ENCODE measurements at regions not wholly inside any gene's neighbourhood (a gene's known extent, or its start where the extent isn't known, plus 50 kb on each side); places are given as distances from the start of the nearest gene placed in this dataset.

- H3K79me2 ChIP-seq (ENCODE audit: control insufficient read depth, insufficient read depth, low read length, poor library complexity): no peaks in the 10 kb centered on the region
- no peak overlapping the region for H3K18ac ChIP-seq (ENCODE audit: low read length)
- H3K9me3 ChIP-seq (ENCODE audit: insufficient read depth, low read depth, low read length): peaks cover 2% of the 10 kb centered on the region
- no peak overlapping the region for H4K8ac ChIP-seq (ENCODE audit: low read depth, low read length)
- no peak overlapping the region for H3K14ac ChIP-seq (ENCODE audit: low read length)
- H3K4me1 ChIP-seq (ENCODE audit: control insufficient read depth in 1 of 2, insufficient read depth in 2 of 2, low read length in 2 of 2): no peaks in the 10 kb centered on the region
- H3K36me3 ChIP-seq (ENCODE audit: control insufficient read depth in 1 of 2, insufficient read depth in 2 of 2, low read length in 2 of 2): no peaks in the 10 kb centered on the region
- no peaks in the 10 kb centered on the region for H3K79me1 ChIP-seq (ENCODE audit: low read length)
- WGBS (ENCODE audit: extremely low coverage, insufficient coverage, insufficient read length): 100% methylated on average over 1 of the region's 10 CpGs
- no peak overlapping the region for H2BK12ac ChIP-seq (ENCODE audit: low read length)
- H3K4ac ChIP-seq (ENCODE audit: low read depth, low read length): no peak overlapping the region
- H3K9ac ChIP-seq (ENCODE audit: low read length): no peak overlapping the region
- no peak overlapping the region for H2AK5ac ChIP-seq (ENCODE audit: low read length)
- no peak overlapping the region for H3K4me2 ChIP-seq (ENCODE audit: low read length)
- no peak overlapping the region for H3K4me3 ChIP-seq (ENCODE audit: low read depth, low read length)
- no peak for DNase-seq
- no peak overlapping the region for H3K27ac ChIP-seq (ENCODE audit: low read depth, low read length)
- no peak overlapping the region for H2BK5ac ChIP-seq (ENCODE audit: low read depth, low read length, poor library complexity)
- no peak overlapping the region for H3K23ac ChIP-seq (ENCODE audit: low read length)
- no peak overlapping the region for H2BK120ac ChIP-seq (ENCODE audit: insufficient read depth, low read length, poor library complexity)
- H4K12ac ChIP-seq (ENCODE audit: low read depth, low read length): no peak overlapping the region
- no peaks in the 10 kb centered on the region for H3K27me3 ChIP-seq (ENCODE audit: insufficient read depth, low read length)
- H4K91ac ChIP-seq (ENCODE audit: low read depth, low read length): no peak overlapping the region
- no peak overlapping the region for H2AFZ ChIP-seq (ENCODE audit: insufficient read depth, low read length, poor library complexity)
These were observed 538.8 kb downstream of the MCTP2 start for GRCh38 chr15:94770199-94770598.

GRCh38 chr15:94777037-94777436 is 545.7 kb downstream of the MCTP2 start:
- Histone ChIP-seq H2BK12ac (ENCODE audit: low read length) (no peak overlapping the region), H3K36me3 (ENCODE audit: control insufficient read depth in 1 of 2, insufficient read depth in 2 of 2, low read length in 2 of 2) (no peaks in the 10 kb centered on the region), H3K18ac (ENCODE audit: low read length) (no peak overlapping the region), H3K79me1 (ENCODE audit: low read length) (no peaks in the 10 kb centered on the region), H3K23ac (ENCODE audit: low read length) (no peak overlapping the region), H3K4me2 (ENCODE audit: low read length) (no peak overlapping the region), H4K8ac (ENCODE audit: low read depth, low read length) (no peak overlapping the region), H3K9me3 (ENCODE audit: insufficient read depth, low read depth, low read length) (peaks cover 2% of the 10 kb centered on the region), H3K4me1 (ENCODE audit: control insufficient read depth in 1 of 2, insufficient read depth in 2 of 2, low read length in 2 of 2) (no peaks in the 10 kb centered on the region), H2AFZ (ENCODE audit: insufficient read depth, low read length, poor library complexity) (no peak overlapping the region), H3K27ac (ENCODE audit: low read depth, low read length) (no peak overlapping the region), H3K4me3 (ENCODE audit: low read depth, low read length) (no peak overlapping the region), H3K9ac (ENCODE audit: low read length) (no peak overlapping the region), H3K79me2 (ENCODE audit: control insufficient read depth, insufficient read depth, low read length, poor library complexity) (no peaks in the 10 kb centered on the region), H2BK5ac (ENCODE audit: low read depth, low read length, poor library complexity) (no peak overlapping the region), H3K27me3 (ENCODE audit: insufficient read depth, low read length) (no peaks in the 10 kb centered on the region), H4K12ac (ENCODE audit: low read depth, low read length) (no peak overlapping the region), H2AK5ac (ENCODE audit: low read length) (no peak overlapping the region), H3K4ac (ENCODE audit: low read depth, low read length) (no peak overlapping the region), H2BK120ac (ENCODE audit: insufficient read depth, low read length, poor library complexity) (no peak overlapping the region), H3K14ac (ENCODE audit: low read length) (no peak overlapping the region), H4K91ac (ENCODE audit: low read depth, low read length) (no peak overlapping the region)
- DNase-seq: no peak
- no CpG with 5 or more reads among the region's 1 CpG for WGBS (ENCODE audit: extremely low coverage, insufficient coverage, insufficient read length)

GRCh38 chr15:94778840-94779239 is 547.5 kb downstream of the MCTP2 start:
- Histone ChIP-seq H3K27ac (ENCODE audit: low read depth, low read length) (no peak overlapping the region), H2BK120ac (ENCODE audit: insufficient read depth, low read length, poor library complexity) (no peak overlapping the region), H3K18ac (ENCODE audit: low read length) (no peak overlapping the region), H3K27me3 (ENCODE audit: insufficient read depth, low read length) (no peaks in the 10 kb centered on the region), H4K12ac (ENCODE audit: low read depth, low read length) (no peak overlapping the region), H3K14ac (ENCODE audit: low read length) (no peak overlapping the region), H3K9me3 (ENCODE audit: insufficient read depth, low read depth, low read length) (no peaks in the 10 kb centered on the region), H3K23ac (ENCODE audit: low read length) (no peak overlapping the region), H2BK12ac (ENCODE audit: low read length) (no peak overlapping the region), H4K8ac (ENCODE audit: low read depth, low read length) (no peak overlapping the region), H3K4me1 (ENCODE audit: control insufficient read depth in 1 of 2, insufficient read depth in 2 of 2, low read length in 2 of 2) (no peaks in the 10 kb centered on the region), H2AFZ (ENCODE audit: insufficient read depth, low read length, poor library complexity) (no peak overlapping the region), H3K79me1 (ENCODE audit: low read length) (no peaks in the 10 kb centered on the region), H3K9ac (ENCODE audit: low read length) (no peak overlapping the region), H4K91ac (ENCODE audit: low read depth, low read length) (no peak overlapping the region), H3K79me2 (ENCODE audit: control insufficient read depth, insufficient read depth, low read length, poor library complexity) (no peaks in the 10 kb centered on the region), H3K4me2 (ENCODE audit: low read length) (no peak overlapping the region), H2AK5ac (ENCODE audit: low read length) (no peak overlapping the region), H3K4ac (ENCODE audit: low read depth, low read length) (no peak overlapping the region), H3K4me3 (ENCODE audit: low read depth, low read length) (no peak overlapping the region), H2BK5ac (ENCODE audit: low read depth, low read length, poor library complexity) (no peak overlapping the region), H3K36me3 (ENCODE audit: control insufficient read depth in 1 of 2, insufficient read depth in 2 of 2, low read length in 2 of 2) (no peaks in the 10 kb centered on the region)
- DNase-seq: no peak

DNA sequence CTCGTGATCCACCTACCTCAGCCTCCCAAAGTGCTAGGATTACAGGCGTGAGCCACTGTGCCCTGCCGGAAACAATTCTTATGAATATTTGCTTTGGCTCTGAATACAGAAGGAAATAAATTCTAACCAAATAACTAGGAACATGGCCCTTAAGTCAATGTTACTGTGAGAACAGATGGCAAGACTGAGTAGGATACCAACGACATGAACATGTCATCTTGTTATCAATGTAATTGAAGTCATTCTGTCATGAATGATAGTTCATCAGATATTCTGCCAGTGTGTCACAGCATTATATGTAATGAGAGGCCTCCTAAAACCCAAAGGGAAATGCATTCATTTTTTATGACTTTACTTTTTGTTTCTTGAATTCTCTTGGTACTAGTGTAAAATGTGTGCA is 548.8 kb downstream of the MCTP2 start:
- Histone ChIP-seq H3K27me3 (ENCODE audit: insufficient read depth, low read length) (no peaks in the 10 kb centered on the region), H3K36me3 (ENCODE audit: control insufficient read depth in 1 of 2, insufficient read depth in 2 of 2, low read length in 2 of 2) (no peaks in the 10 kb centered on the region), H3K4me2 (ENCODE audit: low read length) (no peak overlapping the region), H2BK120ac (ENCODE audit: insufficient read depth, low read length, poor library complexity) (no peak overlapping the region), H3K4me3 (ENCODE audit: low read depth, low read length) (no peak overlapping the region), H2BK5ac (ENCODE audit: low read depth, low read length, poor library complexity) (no peak overlapping the region), H2AFZ (ENCODE audit: insufficient read depth, low read length, poor library complexity) (no peak overlapping the region), H3K4ac (ENCODE audit: low read depth, low read length) (no peak overlapping the region), H3K79me2 (ENCODE audit: control insufficient read depth, insufficient read depth, low read length, poor library complexity) (no peaks in the 10 kb centered on the region), H4K8ac (ENCODE audit: low read depth, low read length) (no peak overlapping the region), H2AK5ac (ENCODE audit: low read length) (no peak overlapping the region), H3K9me3 (ENCODE audit: insufficient read depth, low read depth, low read length) (no peaks in the 10 kb centered on the region), H2BK12ac (ENCODE audit: low read length) (no peak overlapping the region), H4K91ac (ENCODE audit: low read depth, low read length) (no peak overlapping the region), H3K23ac (ENCODE audit: low read length) (no peak overlapping the region), H3K9ac (ENCODE audit: low read length) (no peak overlapping the region), H3K4me1 (ENCODE audit: control insufficient read depth in 1 of 2, insufficient read depth in 2 of 2, low read length in 2 of 2) (no peaks in the 10 kb centered on the region), H3K27ac (ENCODE audit: low read depth, low read length) (no peak overlapping the region), H3K14ac (ENCODE audit: low read length) (no peak overlapping the region), H3K79me1 (ENCODE audit: low read length) (no peaks in the 10 kb centered on the region), H4K12ac (ENCODE audit: low read depth, low read length) (no peak overlapping the region), H3K18ac (ENCODE audit: low read length) (no peak overlapping the region)
- no CpG with 5 or more reads among the region's 4 CpGs for WGBS (ENCODE audit: extremely low coverage, insufficient coverage, insufficient read length)
- no peak for DNase-seq

Measured in trophoblast cell (in vitro differentiated cells and primary cell).